Lower leg skin (tissue), 4 donors: ENCODE measurements at regions not wholly inside any gene's neighbourhood (a gene's known extent, or its start where the extent isn't known, plus 50 kb on each side); places are given as distances from the start of the nearest gene placed in this dataset.

ENCODE experiments used
- DNase-seq, 2 donors: peaks; one replicate each; pipeline ENCODE4 v3.0.0-alpha.2; 2019; ENCODE audit warnings: low spot score in 2 of 2
- H3K4me3 ChIP-seq: fragments of 200-600 bp; sonication (generic); 2 replicates; pipeline ENCODE4 v1.5.1; 2017; ENCODE audit warnings: mild to moderate bottlenecking, low read depth; ENCODE audit not compliant: poor library complexity, severe bottlenecking
- CTCF ChIP-seq, 3 donors: fragments of 450-650 bp; IDR thresholded peaks; one replicate each; pipeline ENCODE4 v1.5.1; 2016; ENCODE audit warnings: antibody characterized with exemption in 3 of 3, mild to moderate bottlenecking in 3 of 3, moderate library complexity in 2 of 3
- POLR2A ChIP-seq, 2 donors: fragments of 450-650 bp; IDR thresholded peaks; one replicate each; pipeline ENCODE4 v1.6.1; 2016 to 2017; ENCODE audit warnings: antibody characterized with exemption in 2 of 2, mild to moderate bottlenecking in 1 of 2, moderate library complexity in 1 of 2
- WGBS, 2 donors: methylation state at CpG; one replicate each; pipeline ENCODE4 v1.1.5; 2018; 5-methylcytosine and 5-hydroxymethylcytosine counted together
- intact Hi-C: fragments of 100-400 bp; cut with DNase I; formaldehyde crosslinking; loops from one replicate; pipeline ENCODE4 v1.15.0; 2023; ENCODE audit warnings: low total_unique reads

GRCh38 chr21:20419772-20420171 lies 578.4 kb upstream of the NCAM2 start:
- whole genome bisulfite sequencing, 2 donors = 51 to 60% methylated on average over 2 of the region's 2 CpGs
- H3K4me3 ChIP-seq = no peak overlapping the region
- DNase-seq = no peak
- intact Hi-C loops = no loop called here
- TF ChIP-seq CTCF (IDR thresholded peaks at IDR 0.05) (no peak), POLR2A (IDR thresholded peaks at IDR 0.05) (no peak)

GRCh38 chr21:20424943-20425342 lies 573.3 kb upstream of the NCAM2 start:
- intact Hi-C loops = no loop called here
- no peak for DNase-seq
- H3K4me3 ChIP-seq = no peak overlapping the region
- TF ChIP-seq CTCF (IDR thresholded peaks at IDR 0.05) (no peak), POLR2A (IDR thresholded peaks at IDR 0.05) (no peak)
- 86 to 95% methylated on average over 5 to 7 of the region's 7 CpGs for WGBS, 2 donors

- WGBS, 2 donors = 91% methylated on average over 12 of the region's 12 CpGs
- DNase-seq = no peak
- intact Hi-C loops = no loop called here
- no peak for TF ChIP-seq POLR2A (IDR thresholded peaks at IDR 0.05)
- TF ChIP-seq CTCF (IDR thresholded peaks at IDR 0.05) = no peak
- H3K4me3 ChIP-seq = no peak overlapping the region
Measured at GRCh38 chr21:20425856-20426255, 572.4 kb upstream of the NCAM2 start.

- WGBS, 2 donors = 79 to 83% methylated on average over 5 of the region's 5 CpGs
- H3K4me3 ChIP-seq = no peak overlapping the region
- DNase-seq = no peak
- no peak for TF ChIP-seq POLR2A (IDR thresholded peaks at IDR 0.05)
- no peak for TF ChIP-seq CTCF (IDR thresholded peaks at IDR 0.05)
- intact Hi-C loops = no loop called here
Measured at GRCh38 chr21:20440338-20440737, 557.9 kb upstream of the NCAM2 start.

GRCh38 chr21:20443558-20444155 lies 554.6 kb upstream of the NCAM2 start:
- 72 to 76% methylated on average over 13 of the region's 13 CpGs for WGBS, 2 donors
- DNase-seq = no peak
- intact Hi-C loops = no loop called here
- TF ChIP-seq CTCF (IDR thresholded peaks at IDR 0.05) (no peak), POLR2A (IDR thresholded peaks at IDR 0.05) (no peak)
- H3K4me3 ChIP-seq = no peak overlapping the region

GRCh38 chr21:20445971-20446370 lies 552.2 kb upstream of the NCAM2 start:
- WGBS, 2 donors = 73 to 76% methylated on average over 2 of the region's 2 CpGs
- intact Hi-C loops = no loop called here
- no peak for DNase-seq
- no peak overlapping the region for H3K4me3 ChIP-seq
- no peak for TF ChIP-seq CTCF (IDR thresholded peaks at IDR 0.05)
- TF ChIP-seq POLR2A (IDR thresholded peaks at IDR 0.05) = no peak
